A673 (cell line): ENCODE measurements at regions not wholly inside any gene's neighbourhood (a gene's known extent, or its start where the extent isn't known, plus 50 kb on each side); places are given as distances from the start of the nearest gene placed in this dataset.

Experiments
- BruUV-seq: library from RNA; stranded (reverse); fragments of 400-500 nt; replicated peaks from 2 replicates; lab custom pipeline; 2021; lab: Mats Ljungman, UMichigan
- CTCF ChIA-PET: fragments of 300-600 bp; sonication (Branson Sonifier 250); formaldehyde crosslinking; loops from one replicate; lab custom pipeline; 2022; ENCODE audit warnings: antibody characterized with exemption; lab: Charles Lee
- POLR2A ChIA-PET: fragments of 300-600 bp; sonication (Branson Sonifier 250); formaldehyde crosslinking; loops from one replicate; lab custom pipeline; 2022; ENCODE audit warnings: antibody characterized with exemption; ENCODE audit not compliant: low non-redundant PET; lab: Charles Lee
- DNase-seq: peaks from one replicate; pipeline ENCODE4 v3.0.0-alpha.2; 2015; ENCODE audit warnings: low spot score
- H3K27ac ChIP-seq: fragments of 200-600 bp; sonication (generic); 2 replicates; pipeline ENCODE4 v1.5.1; 2016; ENCODE audit warnings: mixed run types, low read depth, mild to moderate bottlenecking, mixed read lengths, antibody characterized with exemption, low read length; ENCODE audit not compliant: poor library complexity, severe bottlenecking
- H3K27me3 ChIP-seq: fragments of 200-600 bp; sonication (generic); replicated peaks from 2 replicates; pipeline ENCODE4 v1.6.1; 2017; ENCODE audit warnings: mixed run types, low read depth, mild to moderate bottlenecking, mixed read lengths, antibody characterized with exemption, low read length; ENCODE audit not compliant: insufficient read depth, poor library complexity
- H3K36me3 ChIP-seq: fragments of 200-600 bp; sonication (generic); 2 replicates; pipeline ENCODE4 v1.6.1; 2016; ENCODE audit warnings: mixed run types, mild to moderate bottlenecking, mixed read lengths, antibody characterized with exemption, low read length; ENCODE audit not compliant: insufficient read depth, poor library complexity, severe bottlenecking
- H3K4me1 ChIP-seq: fragments of 200-600 bp; sonication (generic); 2 replicates; pipeline ENCODE4 v1.6.1; 2017; ENCODE audit warnings: mixed run types, mild to moderate bottlenecking, mixed read lengths, antibody characterized with exemption, low read length; ENCODE audit not compliant: insufficient read depth, poor library complexity, severe bottlenecking
- H3K4me3 ChIP-seq: fragments of 200-600 bp; sonication (generic); 2 replicates; pipeline ENCODE4 v1.5.1; 2016; ENCODE audit warnings: low read depth, mixed run types, mild to moderate bottlenecking, mixed read lengths, low read length; ENCODE audit not compliant: poor library complexity, severe bottlenecking
- H3K9me3 ChIP-seq: fragments of 200-600 bp; sonication (generic); 2 replicates; pipeline ENCODE4 v1.6.1; 2016; ENCODE audit warnings: mixed run types, low read depth, mild to moderate bottlenecking, mixed read lengths, antibody characterized with exemption, low read length; ENCODE audit not compliant: poor library complexity, severe bottlenecking
- CTCF ChIP-seq: fragments of 300-800, 200-600 bp; sonication (generic); conservative IDR thresholded peaks from 2 replicates; pipeline ENCODE4 v1.5.1; 2017; ENCODE audit warnings: low read depth, mild to moderate bottlenecking, antibody characterized with exemption, low read length, moderate library complexity, mixed read lengths
- EZH2 ChIP-seq: fragments of 200-600 bp; sonication (generic); IDR thresholded peaks from 2 replicates; pipeline ENCODE4 v1.6.1; 2017; ENCODE audit warnings: borderline replicate concordance, low read depth, mild to moderate bottlenecking, mixed read lengths, antibody characterized with exemption, low read length; ENCODE audit not compliant: poor library complexity, severe bottlenecking
- intact Hi-C: fragments of 100-400 bp; cut with micrococcal nuclease; formaldehyde crosslinking; loops from one replicate; pipeline ENCODE4 v1.10.0; 2022; ENCODE audit not compliant: unreplicated experiment

- TF ChIP-seq EZH2 (no peak), CTCF (no peak)
- POLR2A ChIA-PET: interaction anchor here (0.7 kb wide), 1 partner anchor 11 kb away, joined by 3 read pairs; no protein-coding TSS in a partner anchor
- no peaks in the 10 kb centered on the region for H3K4me1 ChIP-seq
- CTCF ChIA-PET: no interaction called here
- BruUV-seq: no TSS peak
- DNase-seq: no peak
- no peaks in the 10 kb centered on the region for H3K27me3 ChIP-seq
- H3K27ac ChIP-seq: no peak overlapping the region
- no peak overlapping the region for H3K4me3 ChIP-seq
- no peaks in the 10 kb centered on the region for H3K9me3 ChIP-seq
- intact Hi-C loops: no loop called here
- H3K36me3 ChIP-seq: no peaks in the 10 kb centered on the region
Measured at GRCh38 chr6:93567164-93567563, 147.8 kb upstream of the EPHA7 start.

- Histone ChIP-seq H3K36me3 (no peaks in the 10 kb centered on the region), H3K4me1 (no peaks in the 10 kb centered on the region), H3K4me3 (no peak overlapping the region), H3K27me3 (no peaks in the 10 kb centered on the region), H3K9me3 (no peaks in the 10 kb centered on the region), H3K27ac (no peak overlapping the region)
- TF ChIP-seq EZH2 (no peak), CTCF (no peak)
- CTCF ChIA-PET: no interaction called here
- POLR2A ChIA-PET: no interaction called here
- no TSS peak for BruUV-seq
- no peak for DNase-seq
- intact Hi-C loops: no loop called here
Measured at GRCh38 chr6:93566285-93566684, 146.9 kb upstream of the EPHA7 start.

DNA sequence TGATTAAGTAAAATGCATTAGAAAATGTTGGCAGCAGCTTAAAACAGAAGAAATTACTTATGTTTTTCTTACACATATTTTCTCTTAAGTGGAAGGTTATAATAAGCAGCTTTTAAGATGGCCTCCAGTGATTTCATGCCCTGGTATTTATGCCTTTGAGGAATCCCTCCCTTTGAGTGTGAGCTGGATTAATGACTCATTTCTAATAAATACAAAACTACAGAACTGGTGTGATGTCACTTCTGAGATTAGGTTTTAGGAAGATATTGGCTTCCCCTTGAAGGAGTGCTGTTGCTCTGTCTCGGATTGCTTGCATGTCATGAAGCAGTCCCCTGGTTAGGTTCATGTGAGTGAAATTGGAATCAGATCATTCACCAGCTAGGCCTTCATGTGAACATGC, 143.2 kb upstream of the EPHA7 start:
- Histone ChIP-seq H3K27me3 (no peaks in the 10 kb centered on the region), H3K4me3 (no peak overlapping the region), H3K9me3 (no peaks in the 10 kb centered on the region), H3K4me1 (no peaks in the 10 kb centered on the region), H3K27ac (no peak overlapping the region), H3K36me3 (no peaks in the 10 kb centered on the region)
- no TSS peak for BruUV-seq
- POLR2A ChIA-PET: no interaction called here
- DNase-seq: peak; percentile 8
- intact Hi-C loops: no loop called here
- TF ChIP-seq EZH2 (no peak), CTCF (no peak)
- CTCF ChIA-PET: no interaction called here
